ENCODE measurements at regions not wholly inside any gene's neighbourhood (a gene's known extent, or its start where the extent isn't known, plus 50 kb on each side); places are given as distances from the start of the nearest gene placed in this dataset.
"Not testable (repeated sequence)": the region's sequence is repeated elsewhere in the genome, so short reads cannot be mapped to it uniquely, and the experiment has no call there.

DNA sequence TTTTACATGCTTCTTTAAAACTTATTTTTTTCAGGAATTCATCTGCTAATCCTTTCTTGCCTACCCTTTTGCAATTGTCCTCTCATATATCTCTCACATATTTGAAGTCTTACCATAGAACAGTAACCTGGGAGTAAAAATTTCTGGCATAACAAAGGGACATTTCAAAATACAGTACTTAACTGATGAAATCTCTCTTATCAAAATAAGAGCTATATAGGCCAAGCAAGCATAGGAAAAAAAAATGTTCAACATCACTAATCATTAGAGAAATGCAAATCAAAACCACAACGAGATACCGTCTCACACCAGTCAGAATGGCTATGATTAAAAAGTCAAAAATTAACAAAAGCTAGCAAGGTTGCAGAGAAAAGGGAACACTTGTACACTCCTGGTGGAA lies 2062.7 kb upstream of the CDH6 start:
- Histone ChIP-seq H3K4me3 (replicated peaks in 1 of 3; ENCODE audit: insufficient read depth in 1 of 3, low read depth in 1 of 3, low read length in 3 of 3) (no peak overlapping the region), H4K20me1 (replicated peaks; ENCODE audit: control insufficient read depth, extremely low read depth, insufficient read depth, low read length) (no peaks in the 10 kb centered on the region), H3K4me2 (ENCODE audit: insufficient read depth, low read length) (no peak overlapping the region), H3K27ac (ENCODE audit: insufficient read depth, low read depth, low read length) (no peak overlapping the region), H3K4me1 (ENCODE audit: control insufficient read depth, extremely low read depth, insufficient read depth, low read length) (no peaks in the 10 kb centered on the region), H3K79me2 (ENCODE audit: control insufficient read depth, insufficient read depth, low read length) (no peaks in the 10 kb centered on the region), H3K9me3 (replicated peaks; ENCODE audit: control insufficient read depth, insufficient read depth, low read length) (peaks cover 4% of the 10 kb centered on the region), H2AFZ (ENCODE audit: low read depth, low read length) (no peak overlapping the region), H3K9me1 (replicated peaks; ENCODE audit: control insufficient read depth, extremely low read depth, insufficient read depth, low read length) (no peaks in the 10 kb centered on the region), H3K27me3 (ENCODE audit: control insufficient read depth in 2 of 2, insufficient read depth in 2 of 2, low read length in 2 of 2) (no peaks in the 10 kb centered on the region), H3K36me3 (ENCODE audit: control insufficient read depth in 2 of 2, extremely low read depth in 1 of 2, insufficient read depth in 2 of 2, low read length in 2 of 2) (no peaks in the 10 kb centered on the region), H3K9ac (replicated peaks; ENCODE audit: extremely low read depth, insufficient read depth, low read length) (no peak overlapping the region)
- dilution Hi-C loops (cut with MboI; ENCODE audit: extremely low pct_ligation_motif_present, low sequenced_read_pairs) = no loop called here
- CTCF ChIA-PET = no interaction called here
- POLR2A ChIA-PET = no interaction called here
- FAIRE-seq (no peak), DNase-seq (ENCODE audit: low read depth, low spot score) (no peak)
- BruUV-seq (replicated peaks) = no TSS peak
- intact Hi-C loops (cut with micrococcal nuclease) = no loop called here
- TF ChIP-seq JUN (IDR thresholded peaks at IDR 0.05; ENCODE audit: borderline replicate concordance, insufficient read depth, insufficient read length, low read depth) (no peak), GATA2 (IDR thresholded peaks at IDR 0.05; ENCODE audit: insufficient read depth, insufficient read length, low read depth, low read length) (no peak), MYC (IDR thresholded peaks at IDR 0.05; ENCODE audit: low read depth, low read length) (no peak), POLR2AphosphoS5 (IDR thresholded peaks at IDR 0.05; ENCODE audit: insufficient read depth, low read depth, low read length) (no peak), FOS (IDR thresholded peaks at IDR 0.05; ENCODE audit: borderline replicate concordance, insufficient read depth, low read length) (no peak), POLR2A (IDR thresholded peaks at IDR 0.05; ENCODE audit: low read depth, low read length) (no peak), EZH2 (IDR thresholded peaks at IDR 0.05; ENCODE audit: borderline replicate concordance, low read depth, low read length, severe bottlenecking) (no peak)
- TF ChIP-seq, protein P1, sequence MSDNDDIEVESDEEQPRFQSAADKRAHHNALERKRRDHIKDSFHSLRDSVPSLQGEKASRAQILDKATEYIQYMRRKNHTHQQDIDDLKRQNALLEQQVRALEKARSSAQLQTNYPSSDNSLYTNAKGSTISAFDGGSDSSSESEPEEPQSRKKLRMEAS (IDR thresholded peaks at IDR 0.05; ENCODE audit: insufficient read depth, insufficient read length) = no peak
- TF ChIP-seq, protein P2, sequence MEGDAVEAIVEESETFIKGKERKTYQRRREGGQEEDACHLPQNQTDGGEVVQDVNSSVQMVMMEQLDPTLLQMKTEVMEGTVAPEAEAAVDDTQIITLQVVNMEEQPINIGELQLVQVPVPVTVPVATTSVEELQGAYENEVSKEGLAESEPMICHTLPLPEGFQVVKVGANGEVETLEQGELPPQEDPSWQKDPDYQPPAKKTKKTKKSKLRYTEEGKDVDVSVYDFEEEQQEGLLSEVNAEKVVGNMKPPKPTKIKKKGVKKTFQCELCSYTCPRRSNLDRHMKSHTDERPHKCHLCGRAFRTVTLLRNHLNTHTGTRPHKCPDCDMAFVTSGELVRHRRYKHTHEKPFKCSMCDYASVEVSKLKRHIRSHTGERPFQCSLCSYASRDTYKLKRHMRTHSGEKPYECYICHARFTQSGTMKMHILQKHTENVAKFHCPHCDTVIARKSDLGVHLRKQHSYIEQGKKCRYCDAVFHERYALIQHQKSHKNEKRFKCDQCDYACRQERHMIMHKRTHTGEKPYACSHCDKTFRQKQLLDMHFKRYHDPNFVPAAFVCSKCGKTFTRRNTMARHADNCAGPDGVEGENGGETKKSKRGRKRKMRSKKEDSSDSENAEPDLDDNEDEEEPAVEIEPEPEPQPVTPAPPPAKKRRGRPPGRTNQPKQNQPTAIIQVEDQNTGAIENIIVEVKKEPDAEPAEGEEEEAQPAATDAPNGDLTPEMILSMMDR (IDR thresholded peaks at IDR 0.05; ENCODE audit: extremely low read depth in 1 of 2, insufficient read depth in 1 of 2, low read depth in 1 of 2, low read length in 2 of 2) = no peak

DNA sequence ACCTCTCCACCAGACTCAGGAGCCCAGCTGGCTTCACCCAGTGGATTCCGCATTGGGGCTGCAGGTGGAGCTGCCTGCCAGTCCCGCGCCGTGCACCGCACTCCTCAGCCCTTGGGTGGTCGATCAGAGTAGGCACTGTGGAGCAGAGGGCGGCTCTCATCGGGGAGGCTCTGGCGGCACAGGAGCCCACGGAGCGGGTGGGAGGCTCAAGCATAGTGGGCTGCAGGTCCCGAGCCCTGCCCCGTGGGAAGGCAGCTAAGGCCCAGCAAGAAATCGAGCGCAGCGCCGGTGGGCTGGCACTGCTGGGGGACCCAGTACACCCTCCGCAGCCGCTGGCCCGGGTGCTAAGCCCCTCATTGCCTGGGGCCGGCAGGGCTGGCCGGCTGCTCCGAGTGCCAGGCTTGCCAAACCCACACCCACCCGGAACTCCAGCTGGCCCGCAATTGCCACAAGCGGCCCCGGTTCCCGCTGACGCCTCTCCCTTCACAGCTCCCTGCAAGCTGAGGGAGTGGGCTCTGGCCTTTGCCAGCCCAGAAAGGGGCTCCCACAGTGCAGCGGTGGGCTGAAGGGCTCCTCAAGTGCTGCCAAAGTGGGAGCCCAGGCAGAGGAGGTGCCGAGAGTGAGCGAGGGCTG lies 2065.8 kb upstream of the CDH6 start:
- H3K9ac ChIP-seq (replicated peaks; ENCODE audit: extremely low read depth, insufficient read depth, low read length); H3K4me1 ChIP-seq (ENCODE audit: control insufficient read depth, extremely low read depth, insufficient read depth, low read length); H3K27ac ChIP-seq (ENCODE audit: insufficient read depth, low read depth, low read length); intact Hi-C loops (cut with micrococcal nuclease); H3K9me3 ChIP-seq (replicated peaks; ENCODE audit: control insufficient read depth, insufficient read depth, low read length); POLR2A ChIA-PET; H3K4me2 ChIP-seq (ENCODE audit: insufficient read depth, low read length); H3K79me2 ChIP-seq (ENCODE audit: control insufficient read depth, insufficient read depth, low read length); H2AFZ ChIP-seq (ENCODE audit: low read depth, low read length); H3K27me3 ChIP-seq (ENCODE audit: control insufficient read depth in 2 of 2, insufficient read depth in 2 of 2, low read length in 2 of 2); DNase-seq (ENCODE audit: low read depth, low spot score); H4K20me1 ChIP-seq (replicated peaks; ENCODE audit: control insufficient read depth, extremely low read depth, insufficient read depth, low read length); dilution Hi-C loops (cut with MboI; ENCODE audit: extremely low pct_ligation_motif_present, low sequenced_read_pairs); H3K9me1 ChIP-seq (replicated peaks; ENCODE audit: control insufficient read depth, extremely low read depth, insufficient read depth, low read length); H3K36me3 ChIP-seq (ENCODE audit: control insufficient read depth in 2 of 2, extremely low read depth in 1 of 2, insufficient read depth in 2 of 2, low read length in 2 of 2); H3K4me3 ChIP-seq (replicated peaks in 1 of 3; ENCODE audit: insufficient read depth in 1 of 3, low read depth in 1 of 3, low read length in 3 of 3); FAIRE-seq; BruUV-seq (replicated peaks): not testable (repeated sequence)
- CTCF ChIA-PET = interaction anchor here (1.2 kb wide), 1 partner anchor 16 kb away, joined by 3 read pairs; no protein-coding TSS in a partner anchor

DNA sequence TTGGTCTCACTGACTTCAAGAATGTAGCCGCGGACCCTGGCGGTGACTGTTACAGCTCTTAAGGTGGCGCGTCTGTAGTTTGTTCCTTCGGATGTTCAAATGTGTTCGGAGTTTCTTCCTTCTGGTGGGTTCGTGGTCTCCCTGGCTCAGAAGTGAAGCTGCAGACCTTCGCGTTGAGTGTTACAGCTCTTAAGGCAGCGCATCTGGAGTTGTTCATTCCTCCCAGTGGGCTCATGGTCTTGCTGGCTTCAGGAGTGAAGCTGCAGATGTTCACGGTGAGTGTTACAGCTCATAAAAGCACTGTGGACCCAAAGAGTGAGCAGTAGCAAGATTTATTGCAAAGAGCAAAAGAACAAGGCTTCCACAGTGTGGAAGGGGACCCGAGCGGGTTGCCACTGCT lies 2067.0 kb upstream of the CDH6 start:
- FAIRE-seq; dilution Hi-C loops (cut with MboI; ENCODE audit: extremely low pct_ligation_motif_present, low sequenced_read_pairs); intact Hi-C loops (cut with micrococcal nuclease): not testable (repeated sequence)

More for the DNA sequence above, 2067.0 kb upstream of the CDH6 start:
- POLR2A ChIA-PET; DNase-seq (ENCODE audit: low read depth, low spot score); H3K9me1 ChIP-seq (replicated peaks; ENCODE audit: control insufficient read depth, extremely low read depth, insufficient read depth, low read length); H3K4me2 ChIP-seq (ENCODE audit: insufficient read depth, low read length); H3K79me2 ChIP-seq (ENCODE audit: control insufficient read depth, insufficient read depth, low read length); H3K27me3 ChIP-seq (ENCODE audit: control insufficient read depth in 2 of 2, insufficient read depth in 2 of 2, low read length in 2 of 2); H3K4me1 ChIP-seq (ENCODE audit: control insufficient read depth, extremely low read depth, insufficient read depth, low read length); H3K4me3 ChIP-seq (replicated peaks in 1 of 3; ENCODE audit: insufficient read depth in 1 of 3, low read depth in 1 of 3, low read length in 3 of 3); H3K9ac ChIP-seq (replicated peaks; ENCODE audit: extremely low read depth, insufficient read depth, low read length); H3K27ac ChIP-seq (ENCODE audit: insufficient read depth, low read depth, low read length); H3K36me3 ChIP-seq (ENCODE audit: control insufficient read depth in 2 of 2, extremely low read depth in 1 of 2, insufficient read depth in 2 of 2, low read length in 2 of 2); H3K9me3 ChIP-seq (replicated peaks; ENCODE audit: control insufficient read depth, insufficient read depth, low read length); H4K20me1 ChIP-seq (replicated peaks; ENCODE audit: control insufficient read depth, extremely low read depth, insufficient read depth, low read length); BruUV-seq (replicated peaks); H2AFZ ChIP-seq (ENCODE audit: low read depth, low read length): not testable (repeated sequence)
- CTCF ChIA-PET = interaction anchor here (1.2 kb wide), 1 partner anchor 17 kb away, joined by 3 read pairs; no protein-coding TSS in a partner anchor

All from endothelial cell of umbilical vein (primary cell).